SK-N-SH (cell line): ENCODE measurements at regions not wholly inside any gene's neighbourhood (a gene's known extent, or its start where the extent isn't known, plus 50 kb on each side); places are given as distances from the start of the nearest gene placed in this dataset.
A peak's percentile ranks its signal among the peaks of the same experiment; 100 is the strongest.

Source experiments
- CTCF ChIA-PET: fragments of 300-600, 350-600 bp; formaldehyde crosslinking; extraction: SDS; loops from one replicate; lab custom pipeline; 2021; lab: Yijun Ruan, JAX
- POLR2A ChIA-PET: fragments of 350-600 bp; sonication (Branson Sonifier 250); formaldehyde crosslinking; extraction: SDS; loops from one replicate; lab custom pipeline; 2020; ENCODE audit warnings: antibody characterized with exemption, inconsistent platforms; lab: Yijun Ruan, JAX
- DNase-seq: peaks from one replicate; pipeline ENCODE4 v3.0.0; 2012
- H2AFZ ChIP-seq: fragments of 200-600 bp; sonication (generic); 2 replicates; pipeline ENCODE4 v1.8.1; 2016; ENCODE audit warnings: antibody characterized with exemption, mild to moderate bottlenecking, low read depth
- H3F3A ChIP-seq: fragments of 200-600 bp; sonication (generic); replicated peaks from 2 replicates; pipeline ENCODE3; 2016; ENCODE audit warnings: antibody characterized with exemption, mild to moderate bottlenecking; ENCODE audit not compliant: insufficient read depth
- H3K27ac ChIP-seq, 2 experiments: fragments of 200-500 bp in 1 of 2; fragments of 200-600 bp in 1 of 2; sonication (Bioruptor generic) in 1 of 2; sonication (generic), shearing (Covaris generic) in 1 of 2; 2 replicates each; pipeline versions ENCODE4 v1.5.1 to v1.6.1; 2014 to 2016; ENCODE audit warnings: low read depth in 2 of 2, inconsistent platforms in 1 of 2, low read length in 1 of 2, mild to moderate bottlenecking in 1 of 2, mixed read lengths in 1 of 2
- H3K27me3 ChIP-seq: fragments of 200-600 bp; sonication (generic), shearing (Covaris generic); 2 replicates; pipeline ENCODE4 v1.6.1; 2016; ENCODE audit warnings: mixed run types; ENCODE audit not compliant: insufficient read depth
- H3K36me3 ChIP-seq, 2 experiments: fragments of 200-500 bp in 1 of 2; fragments of 200-600 bp in 1 of 2; sonication (Bioruptor generic) in 1 of 2; sonication (generic) in 1 of 2; replicated peaks in 1 of 2; 2 replicates each; pipeline versions ENCODE3 to v1.5.1; 2014 to 2016; ENCODE audit warnings: low read length in 1 of 2, mild to moderate bottlenecking in 1 of 2; ENCODE audit not compliant: insufficient read depth in 2 of 2, control insufficient read depth in 1 of 2
- H3K4me1 ChIP-seq, 2 experiments: fragments of 200-500 bp in 1 of 2; fragments of 200-600 bp in 1 of 2; sonication (Bioruptor generic) in 1 of 2; sonication (generic), shearing (Covaris generic) in 1 of 2; 2 replicates each; pipeline versions ENCODE4 v1.5.1 to v1.6.1; 2014 to 2016; ENCODE audit warnings: low read depth in 1 of 2, low read length in 1 of 2, mixed run types in 1 of 2; ENCODE audit not compliant: insufficient read depth in 2 of 2, control insufficient read depth in 1 of 2
- H3K4me2 ChIP-seq: fragments of 200-600 bp; sonication (generic), shearing (Covaris generic); 2 replicates; pipeline ENCODE4 v1.6.1; 2017; ENCODE audit warnings: mixed run types
- H3K4me3 ChIP-seq, 2 experiments: fragments of 200-500 bp in 1 of 2; fragments of 200-600 bp in 1 of 2; sonication (Bioruptor generic) in 1 of 2; sonication (generic), shearing (Covaris generic) in 1 of 2; 2 replicates each; pipeline versions ENCODE4 v1.5.1 to v1.8.1; 2014 to 2016; ENCODE audit warnings: low read depth in 2 of 2, inconsistent platforms in 1 of 2, low read length in 1 of 2, mild to moderate bottlenecking in 1 of 2, mixed read lengths in 1 of 2, moderate library complexity in 1 of 2
- H3K79me2 ChIP-seq: fragments of 200-600 bp; sonication (generic); 2 replicates; pipeline ENCODE4 v1.8.1; 2017; ENCODE audit warnings: mild to moderate bottlenecking; ENCODE audit not compliant: insufficient read depth
- H3K9ac ChIP-seq: fragments of 200-600 bp; sonication (generic); 2 replicates; pipeline ENCODE4 v1.6.1; 2017; ENCODE audit warnings: mixed run types
- H3K9me2 ChIP-seq: fragments of 200-600 bp; sonication (generic); 2 replicates; pipeline ENCODE4 v1.6.1; 2017; ENCODE audit warnings: mixed run types
- H3K9me3 ChIP-seq: fragments of 200-600 bp; sonication (generic); 2 replicates; pipeline ENCODE4 v1.6.1; 2017; ENCODE audit warnings: mixed run types, mild to moderate bottlenecking, moderate library complexity
- H4K20me1 ChIP-seq: fragments of 200-600 bp; sonication (generic); 2 replicates; pipeline ENCODE4 v1.6.1; 2017; ENCODE audit warnings: mild to moderate bottlenecking, mixed run types; ENCODE audit not compliant: insufficient read depth
- ELF1 ChIP-seq: IDR thresholded peaks from 2 replicates; pipeline ENCODE4 v1.4.0; 2012
- GABPA ChIP-seq: IDR thresholded peaks from 2 replicates; pipeline ENCODE4 v1.4.0; 2012; ENCODE audit warnings: low read depth, mild to moderate bottlenecking
- GATA2 ChIP-seq: sonication (generic); formaldehyde crosslinking; IDR thresholded peaks from 2 replicates; pipeline ENCODE4 v1.5.0; 2020; ENCODE audit warnings: mild to moderate bottlenecking, missing genetic modification reagents
- JUND ChIP-seq: IDR thresholded peaks from 2 replicates; pipeline ENCODE4 v1.4.0; 2012
- MEF2A ChIP-seq: IDR thresholded peaks from 2 replicates; pipeline ENCODE4 v1.4.0; 2012; ENCODE audit warnings: low read depth, borderline replicate concordance
- NFIC ChIP-seq: IDR thresholded peaks from 2 replicates; pipeline ENCODE4 v1.4.0; 2012; ENCODE audit warnings: borderline replicate concordance
- NRF1 ChIP-seq: IDR thresholded peaks from 2 replicates; pipeline ENCODE4 v1.6.1; 2012; ENCODE audit warnings: low read depth, mild to moderate bottlenecking, low read length
- PBX3 ChIP-seq: IDR thresholded peaks from 2 replicates; pipeline ENCODE4; 2012
- RAD21 ChIP-seq: IDR thresholded peaks from 2 replicates; pipeline ENCODE4 v1.6.1; 2012; ENCODE audit warnings: mild to moderate bottlenecking, low read length
- RCOR1 ChIP-seq: fragments of 150-350 bp; IDR thresholded peaks from 2 replicates; pipeline ENCODE4 v1.6.1; 2017; ENCODE audit warnings: antibody characterized with exemption, low read length
- REST ChIP-seq: IDR thresholded peaks from 2 replicates; pipeline ENCODE4 v1.6.1; 2012; ENCODE audit warnings: mild to moderate bottlenecking, low read depth, low read length, moderate library complexity
- RFX5 ChIP-seq: IDR thresholded peaks from 2 replicates; pipeline ENCODE4 v1.6.1; 2012; ENCODE audit warnings: mild to moderate bottlenecking, improper control_type of control experiment, low read length
- TAF1 ChIP-seq: IDR thresholded peaks from 2 replicates; pipeline ENCODE4 v1.6.1; 2012; ENCODE audit warnings: low read depth, mild to moderate bottlenecking, low read length, moderate library complexity, borderline replicate concordance
- TCF12 ChIP-seq: IDR thresholded peaks from 2 replicates; pipeline ENCODE4 v1.4.0; 2012
- USF1 ChIP-seq: IDR thresholded peaks from 2 replicates; pipeline ENCODE4 v1.4.0; 2012; ENCODE audit warnings: low read depth, borderline replicate concordance
- USF2 ChIP-seq: fragments of 150-350 bp; IDR thresholded peaks from 2 replicates; pipeline ENCODE4 v1.6.1; 2017; ENCODE audit warnings: antibody characterized with exemption, low read length, low read depth, borderline replicate concordance
- YY1 ChIP-seq: IDR thresholded peaks from 2 replicates; pipeline ENCODE4 v1.4.0; 2012; ENCODE audit warnings: low read depth, mild to moderate bottlenecking
- WGBS: methylation state at CpG from one replicate; pipeline ENCODE4 v1.1.6; 2017; ENCODE audit warnings: low lambda C conversion rate; 5-methylcytosine and 5-hydroxymethylcytosine counted together
- TF ChIP-seq, protein P1 (sequence below): IDR thresholded peaks from 2 replicates; pipeline ENCODE4 v1.4.0; 2012; ENCODE audit warnings: low read depth
- TF ChIP-seq, protein P2 (sequence below): fragments of 200-600 bp; sonication (generic); IDR thresholded peaks from 2 replicates; pipeline ENCODE4 v1.6.1; 2017; ENCODE audit warnings: antibody characterized with exemption, mild to moderate bottlenecking, moderate library complexity

DNA sequence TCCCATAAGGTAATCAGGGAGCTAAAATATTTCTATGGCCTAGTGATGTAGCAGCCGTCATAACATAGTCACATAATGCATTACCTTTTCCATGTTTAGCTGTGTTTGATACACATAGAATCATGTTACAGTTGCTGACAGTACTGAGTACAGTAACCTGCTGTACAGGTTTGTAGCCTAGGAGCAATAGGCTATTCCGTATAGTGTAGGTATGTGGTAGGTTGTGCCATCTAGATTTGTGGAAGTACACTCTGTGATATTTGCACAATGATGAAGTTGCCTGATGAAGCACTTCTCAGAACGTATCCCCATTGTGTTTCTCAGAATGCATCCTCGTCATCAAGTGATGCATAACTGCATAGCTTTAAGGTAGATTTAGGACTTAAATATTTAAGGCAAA, 495.6 kb upstream of the ZFP42 start:
- WGBS = 36% methylated on average over 4 of the region's 4 CpGs
- Histone ChIP-seq H3K36me3 (no peaks in the 10 kb centered on the region), H3K27ac (no peak overlapping the region), H3K4me1 (no peaks in the 10 kb centered on the region), H3K79me2 (no peaks in the 10 kb centered on the region), H3K9me3 (no peaks in the 10 kb centered on the region), H3K27me3 (no peaks in the 10 kb centered on the region), H3K9me2 (no peaks in the 10 kb centered on the region), H3K4me3 (no peak overlapping the region), H3K9ac (no peak overlapping the region), H3F3A (no peaks in the 10 kb centered on the region), H2AFZ (no peak overlapping the region)
- no peak for DNase-seq
- no peak for TF ChIP-seq GATA2 (CRISPR knock-in tag)
- TF ChIP-seq NFIC = no peak
- TF ChIP-seq, protein P1, sequence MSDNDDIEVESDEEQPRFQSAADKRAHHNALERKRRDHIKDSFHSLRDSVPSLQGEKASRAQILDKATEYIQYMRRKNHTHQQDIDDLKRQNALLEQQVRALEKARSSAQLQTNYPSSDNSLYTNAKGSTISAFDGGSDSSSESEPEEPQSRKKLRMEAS = no peak
- TF ChIP-seq RFX5 = no peak
- TF ChIP-seq JUND = no peak
- TF ChIP-seq TAF1 = no peak
- TF ChIP-seq, protein P2, sequence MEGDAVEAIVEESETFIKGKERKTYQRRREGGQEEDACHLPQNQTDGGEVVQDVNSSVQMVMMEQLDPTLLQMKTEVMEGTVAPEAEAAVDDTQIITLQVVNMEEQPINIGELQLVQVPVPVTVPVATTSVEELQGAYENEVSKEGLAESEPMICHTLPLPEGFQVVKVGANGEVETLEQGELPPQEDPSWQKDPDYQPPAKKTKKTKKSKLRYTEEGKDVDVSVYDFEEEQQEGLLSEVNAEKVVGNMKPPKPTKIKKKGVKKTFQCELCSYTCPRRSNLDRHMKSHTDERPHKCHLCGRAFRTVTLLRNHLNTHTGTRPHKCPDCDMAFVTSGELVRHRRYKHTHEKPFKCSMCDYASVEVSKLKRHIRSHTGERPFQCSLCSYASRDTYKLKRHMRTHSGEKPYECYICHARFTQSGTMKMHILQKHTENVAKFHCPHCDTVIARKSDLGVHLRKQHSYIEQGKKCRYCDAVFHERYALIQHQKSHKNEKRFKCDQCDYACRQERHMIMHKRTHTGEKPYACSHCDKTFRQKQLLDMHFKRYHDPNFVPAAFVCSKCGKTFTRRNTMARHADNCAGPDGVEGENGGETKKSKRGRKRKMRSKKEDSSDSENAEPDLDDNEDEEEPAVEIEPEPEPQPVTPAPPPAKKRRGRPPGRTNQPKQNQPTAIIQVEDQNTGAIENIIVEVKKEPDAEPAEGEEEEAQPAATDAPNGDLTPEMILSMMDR = no peak
- TF ChIP-seq USF1 = no peak
- TF ChIP-seq PBX3 = no peak
- no peak for TF ChIP-seq NRF1
- no peak for TF ChIP-seq YY1
- no peak for TF ChIP-seq MEF2A
- TF ChIP-seq, all 33 proteins: peak for 0
- Histone ChIP-seq H4K20me1 (no peaks in the 10 kb centered on the region), H3K4me2 (no peak overlapping the region)
- ChIA-PET CTCF (interaction anchor here (1.4 kb wide), 1 partner anchor 30 kb away, joined by 3 read pairs; no protein-coding TSS in a partner anchor), POLR2A (no interaction called here)

DNA sequence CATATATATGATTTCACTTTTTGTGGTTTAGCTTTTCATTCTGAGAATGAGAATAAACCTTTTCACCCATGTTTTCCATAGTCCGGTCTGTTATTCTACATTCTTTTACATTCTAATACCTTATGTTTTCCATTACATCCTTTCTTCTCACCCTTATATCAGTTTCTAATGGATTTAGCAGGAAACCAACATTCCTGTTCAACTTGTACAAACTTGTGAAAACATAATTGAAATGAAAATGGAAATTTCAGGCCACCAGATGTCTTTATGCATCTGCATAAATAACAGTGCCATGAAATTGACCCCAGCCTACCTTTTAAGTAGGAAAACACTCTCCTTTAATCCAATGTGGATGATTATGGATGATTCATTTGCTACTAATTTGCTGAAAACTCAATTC, 494.8 kb upstream of the ZFP42 start:
- no peak overlapping the region for H3K4me3 ChIP-seq
- ChIA-PET CTCF (interaction anchor here (1.2 to 1.4 kb wide), 2 partner anchors 29 to 64 kb away, joined by 3 read pairs; no protein-coding TSS in a partner anchor), POLR2A (no interaction called here)
- 44% methylated on average over 1 of the region's 1 CpG for WGBS
- H3K4me1 ChIP-seq = no peaks in the 10 kb centered on the region
- no peak for DNase-seq
- no peaks in the 10 kb centered on the region for H3K27me3 ChIP-seq
- no peak overlapping the region for H3K27ac ChIP-seq
- H3K9me2 ChIP-seq = no peaks in the 10 kb centered on the region
- peak overlapping the region; percentile 69 for H2AFZ ChIP-seq
- H3K9ac ChIP-seq = no peak overlapping the region
- no peak overlapping the region for H3K4me2 ChIP-seq
- no peaks in the 10 kb centered on the region for H3K36me3 ChIP-seq
- H3F3A ChIP-seq = no peaks in the 10 kb centered on the region
- H4K20me1 ChIP-seq = no peaks in the 10 kb centered on the region
- no peaks in the 10 kb centered on the region for H3K9me3 ChIP-seq
- H3K79me2 ChIP-seq = no peaks in the 10 kb centered on the region
- TF ChIP-seq YY1 (no peak), GABPA (no peak), MEF2A (no peak), USF1 (no peak), JUND (no peak), RCOR1 (no peak), ELF1 (no peak), USF2 (no peak), RAD21 (no peak), REST (no peak), NFIC (no peak), TCF12 (no peak)
- TF ChIP-seq, protein P1 = no peak
